Karpas-422 (cell line): ENCODE measurements at regions not wholly inside any gene's neighbourhood (a gene's known extent, or its start where the extent isn't known, plus 50 kb on each side); places are given as distances from the start of the nearest gene placed in this dataset.

ENCODE experiments used
- DNase-seq: peaks from one replicate; pipeline ENCODE4 v3.0.0-alpha.2; 2015
- H2AFZ ChIP-seq: fragments of 200-600 bp; sonication (generic); 2 replicates; pipeline ENCODE4 v1.6.1; 2014; ENCODE audit warnings: antibody characterized with exemption, low read length, mixed read lengths
- H3K27ac ChIP-seq: fragments of 200-600 bp; sonication (generic); 2 replicates; pipeline ENCODE4 v1.5.1; 2014; ENCODE audit warnings: mild to moderate bottlenecking, low read length, moderate library complexity
- H3K27me3 ChIP-seq: fragments of 200-600 bp; sonication (generic); 2 replicates; pipeline ENCODE4 v1.6.1; 2014; ENCODE audit warnings: low read length, mixed read lengths
- H3K36me3 ChIP-seq: fragments of 200-600 bp; sonication (generic); 2 replicates; pipeline ENCODE4 v1.6.1; 2014; ENCODE audit warnings: low read length, mixed read lengths; ENCODE audit not compliant: insufficient read depth
- H3K4me1 ChIP-seq: fragments of 200-600 bp; sonication (generic); 2 replicates; pipeline ENCODE4 v1.6.1; 2014; ENCODE audit warnings: mild to moderate bottlenecking, low read length, mixed read lengths
- H3K4me2 ChIP-seq: fragments of 200-600 bp; sonication (generic); 2 replicates; pipeline ENCODE4 v1.6.1; 2014; ENCODE audit warnings: low read length, low read depth, mild to moderate bottlenecking; ENCODE audit not compliant: poor library complexity, severe bottlenecking
- H3K4me3 ChIP-seq: fragments of 200-600 bp; sonication (generic); 2 replicates; pipeline ENCODE4 v1.5.1; 2014; ENCODE audit warnings: mild to moderate bottlenecking, antibody characterized with exemption, low read length, mixed read lengths
- H3K79me2 ChIP-seq: fragments of 200-600 bp; sonication (generic); 2 replicates; pipeline ENCODE4 v1.6.1; 2014; ENCODE audit warnings: mild to moderate bottlenecking, low read length, mixed read lengths
- H3K9ac ChIP-seq: fragments of 200-600 bp; sonication (generic); 2 replicates; pipeline ENCODE4 v1.6.0; 2014; ENCODE audit warnings: low read length
- H3K9me2 ChIP-seq: fragments of 200-600 bp; sonication (generic), shearing (Covaris generic); replicated peaks from 2 replicates; pipeline ENCODE4 v1.6.0; 2014; ENCODE audit warnings: mild to moderate bottlenecking, low read length, moderate library complexity; ENCODE audit not compliant: insufficient read depth
- H3K9me3 ChIP-seq: fragments of 300-700, 200-600 bp; sonication (generic); 2 replicates; pipeline ENCODE4 v1.6.1; 2014; ENCODE audit warnings: low read length, mixed read lengths
- H4K20me1 ChIP-seq: fragments of 200-600 bp; sonication (generic); 2 replicates; pipeline ENCODE4 v1.6.1; 2014; ENCODE audit warnings: mild to moderate bottlenecking, antibody characterized with exemption, low read length, low read depth; ENCODE audit not compliant: insufficient read depth

- H3K9me2 ChIP-seq = no peaks in the 10 kb centered on the region
- no peak overlapping the region for H3K27ac ChIP-seq
- no peak overlapping the region for H3K9ac ChIP-seq
- no peaks in the 10 kb centered on the region for H3K4me1 ChIP-seq
- no peak overlapping the region for H2AFZ ChIP-seq
- no peaks in the 10 kb centered on the region for H3K79me2 ChIP-seq
- H4K20me1 ChIP-seq = no peaks in the 10 kb centered on the region
- H3K27me3 ChIP-seq = no peaks in the 10 kb centered on the region
- H3K4me3 ChIP-seq = no peak overlapping the region
- H3K4me2 ChIP-seq = no peak overlapping the region
- DNase-seq = no peak
- no peaks in the 10 kb centered on the region for H3K36me3 ChIP-seq
- H3K9me3 ChIP-seq = no peaks in the 10 kb centered on the region
Measured at GRCh38 chr4:173682609-173683008, 152.6 kb upstream of the HAND2 start.

- no peaks in the 10 kb centered on the region for H3K36me3 ChIP-seq
- no peaks in the 10 kb centered on the region for H3K9me2 ChIP-seq
- no peak overlapping the region for H3K4me2 ChIP-seq
Measured at GRCh38 chr4:173680278-173680677, 150.2 kb upstream of the HAND2 start.

GRCh38 chr4:173675446-173675845 lies 145.4 kb upstream of the HAND2 start:
- no peaks in the 10 kb centered on the region for H3K4me1 ChIP-seq
- H3K9ac ChIP-seq = no peak overlapping the region
- H4K20me1 ChIP-seq = no peaks in the 10 kb centered on the region
- DNase-seq = no peak
- H3K27ac ChIP-seq = no peak overlapping the region
- H3K79me2 ChIP-seq = no peaks in the 10 kb centered on the region
- H2AFZ ChIP-seq = no peak overlapping the region
- no peak overlapping the region for H3K4me3 ChIP-seq
- H3K36me3 ChIP-seq = no peaks in the 10 kb centered on the region
- no peaks in the 10 kb centered on the region for H3K9me2 ChIP-seq
- no peaks in the 10 kb centered on the region for H3K27me3 ChIP-seq
- H3K4me2 ChIP-seq = no peak overlapping the region
- H3K9me3 ChIP-seq = no peaks in the 10 kb centered on the region

More at GRCh38 chr4:173680278-173680677, 150.2 kb upstream of the HAND2 start:
- no peak overlapping the region for H3K4me3 ChIP-seq
- no peaks in the 10 kb centered on the region for H3K27me3 ChIP-seq
- no peaks in the 10 kb centered on the region for H3K4me1 ChIP-seq
- H3K9ac ChIP-seq = no peak overlapping the region
- no peaks in the 10 kb centered on the region for H4K20me1 ChIP-seq
- no peak overlapping the region for H2AFZ ChIP-seq
- H3K79me2 ChIP-seq = no peaks in the 10 kb centered on the region
- no peak for DNase-seq
- no peak overlapping the region for H3K27ac ChIP-seq
- no peaks in the 10 kb centered on the region for H3K9me3 ChIP-seq

- no peak overlapping the region for H3K4me2 ChIP-seq
- H3K27me3 ChIP-seq = no peaks in the 10 kb centered on the region
- no peak overlapping the region for H2AFZ ChIP-seq
- no peak overlapping the region for H3K4me3 ChIP-seq
- H3K9me2 ChIP-seq = no peaks in the 10 kb centered on the region
- H4K20me1 ChIP-seq = no peaks in the 10 kb centered on the region
- no peaks in the 10 kb centered on the region for H3K36me3 ChIP-seq
- no peaks in the 10 kb centered on the region for H3K79me2 ChIP-seq
- no peak overlapping the region for H3K9ac ChIP-seq
- no peak overlapping the region for H3K27ac ChIP-seq
- no peak for DNase-seq
- H3K9me3 ChIP-seq = no peaks in the 10 kb centered on the region
- H3K4me1 ChIP-seq = no peaks in the 10 kb centered on the region
Measured at GRCh38 chr4:173669460-173670179, 139.6 kb upstream of the HAND2 start.

- Histone ChIP-seq H3K27ac (no peak overlapping the region), H3K4me3 (no peak overlapping the region), H4K20me1 (no peaks in the 10 kb centered on the region), H3K9me2 (no peaks in the 10 kb centered on the region), H3K4me1 (no peaks in the 10 kb centered on the region), H3K27me3 (no peaks in the 10 kb centered on the region), H3K4me2 (no peak overlapping the region), H3K79me2 (no peaks in the 10 kb centered on the region), H2AFZ (no peak overlapping the region), H3K9ac (no peak overlapping the region), H3K36me3 (no peaks in the 10 kb centered on the region), H3K9me3 (no peaks in the 10 kb centered on the region)
- DNase-seq = no peak
Measured at GRCh38 chr4:173661001-173661400, 131.0 kb upstream of the HAND2 start.

DNA sequence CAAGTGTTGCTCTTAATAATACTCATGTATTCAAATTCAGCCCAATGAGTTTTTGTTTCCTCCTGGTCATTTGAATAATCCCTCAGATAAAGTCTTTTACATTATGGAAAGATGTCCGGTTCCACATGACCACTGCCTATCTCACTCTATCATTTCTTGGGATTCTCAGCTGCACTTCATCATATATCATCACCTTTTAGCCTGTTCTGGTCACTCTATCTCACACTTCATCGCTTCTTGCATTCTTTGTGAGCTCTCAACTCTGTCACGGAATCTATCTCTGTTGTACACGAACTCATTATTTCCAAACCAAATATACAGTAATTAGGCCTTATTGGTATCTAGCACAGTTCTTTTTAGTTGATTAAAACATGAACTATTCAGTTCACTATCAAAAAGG lies 126.9 kb upstream of the HAND2 start:
- H3K79me2 ChIP-seq = no peaks in the 10 kb centered on the region
- no peaks in the 10 kb centered on the region for H3K4me1 ChIP-seq
- H4K20me1 ChIP-seq = no peaks in the 10 kb centered on the region
- H3K4me2 ChIP-seq = no peak overlapping the region
- no peak overlapping the region for H2AFZ ChIP-seq
- no peaks in the 10 kb centered on the region for H3K9me2 ChIP-seq
- H3K36me3 ChIP-seq = no peaks in the 10 kb centered on the region
- no peaks in the 10 kb centered on the region for H3K27me3 ChIP-seq
- no peaks in the 10 kb centered on the region for H3K9me3 ChIP-seq
- no peak overlapping the region for H3K9ac ChIP-seq
- H3K4me3 ChIP-seq = no peak overlapping the region
- DNase-seq = no peak
- no peak overlapping the region for H3K27ac ChIP-seq

DNA sequence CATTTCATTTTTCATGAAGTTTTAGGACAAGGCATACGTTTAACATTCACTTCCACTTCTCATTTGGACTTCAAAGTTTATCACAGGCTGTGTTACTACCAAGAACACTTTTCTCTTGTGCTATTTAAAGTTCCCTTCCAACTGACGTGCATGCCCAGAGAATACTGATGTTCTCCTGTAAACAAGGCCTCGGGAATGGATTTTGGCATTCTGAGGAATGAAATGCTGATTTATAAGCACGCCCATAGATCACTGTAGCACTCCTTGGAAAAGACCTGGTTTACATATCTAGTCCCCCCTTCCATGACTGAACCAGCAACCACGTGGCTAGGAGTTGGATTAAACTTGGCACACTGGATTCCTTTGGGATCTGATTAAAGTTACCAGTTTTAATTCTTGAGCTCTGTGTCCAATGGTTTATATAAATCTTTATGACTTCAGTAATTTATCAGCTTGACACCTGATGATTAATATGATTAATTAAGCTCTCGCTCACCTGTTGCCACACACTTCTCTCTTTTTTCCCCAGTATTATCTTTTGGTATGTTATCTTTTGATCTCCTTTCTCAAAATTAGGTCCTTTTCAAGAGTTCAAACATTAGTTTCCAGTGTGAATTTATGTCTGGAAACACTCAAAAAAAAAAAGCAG lies 122.4 kb upstream of the HAND2 start:
- H3K9me2 ChIP-seq = no peaks in the 10 kb centered on the region
- H3K27me3 ChIP-seq = no peaks in the 10 kb centered on the region
- H3K9me3 ChIP-seq = no peaks in the 10 kb centered on the region
- H3K79me2 ChIP-seq = no peaks in the 10 kb centered on the region
- DNase-seq = no peak
- no peaks in the 10 kb centered on the region for H3K36me3 ChIP-seq
- no peak overlapping the region for H3K27ac ChIP-seq
- no peaks in the 10 kb centered on the region for H4K20me1 ChIP-seq
- no peak overlapping the region for H3K4me2 ChIP-seq
- H3K9ac ChIP-seq = no peak overlapping the region
- H3K4me1 ChIP-seq = no peaks in the 10 kb centered on the region
- H2AFZ ChIP-seq = no peak overlapping the region
- H3K4me3 ChIP-seq = no peak overlapping the region

DNA sequence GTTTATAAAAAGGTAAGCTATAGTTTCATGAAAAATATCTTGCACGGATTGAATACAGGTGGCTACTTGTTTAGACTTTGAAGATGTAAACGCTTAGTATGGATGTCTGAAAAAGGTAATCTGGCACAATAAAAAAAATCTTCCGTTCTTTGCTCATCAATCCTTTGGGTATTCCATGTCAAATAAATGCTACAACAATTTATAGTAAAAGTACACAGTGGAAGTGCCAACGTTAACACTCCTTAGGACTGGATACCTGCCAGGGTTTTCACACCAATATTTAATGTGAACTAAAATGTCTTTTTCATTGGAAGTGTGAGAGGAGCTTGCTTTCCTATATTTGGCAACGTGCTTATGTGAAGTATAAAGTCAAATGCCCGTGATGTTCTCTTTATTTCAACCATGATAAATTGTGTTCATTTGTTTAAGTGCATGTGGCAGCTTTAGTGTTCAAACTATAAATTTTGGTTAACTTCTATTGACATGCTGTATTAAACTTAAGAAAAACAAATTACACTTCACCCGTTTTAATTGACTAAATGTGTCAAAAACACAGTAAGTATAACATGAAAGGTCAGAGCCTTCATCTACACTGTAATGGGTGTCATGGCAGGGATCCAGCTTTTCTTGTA lies 121.7 kb upstream of the HAND2 start:
- Histone ChIP-seq H3K9ac (no peak overlapping the region), H4K20me1 (no peaks in the 10 kb centered on the region), H3K4me2 (no peak overlapping the region), H3K4me3 (no peak overlapping the region), H3K9me2 (no peaks in the 10 kb centered on the region), H3K36me3 (no peaks in the 10 kb centered on the region), H3K27me3 (no peaks in the 10 kb centered on the region), H3K4me1 (no peaks in the 10 kb centered on the region), H3K27ac (no peak overlapping the region), H3K79me2 (no peaks in the 10 kb centered on the region), H2AFZ (no peak overlapping the region), H3K9me3 (no peaks in the 10 kb centered on the region)
- no peak for DNase-seq
